GM12878 (cell line): ENCODE measurements at regions not wholly inside any gene's neighbourhood (a gene's known extent, or its start where the extent isn't known, plus 50 kb on each side); places are given as distances from the start of the nearest gene placed in this dataset.

Source experiments
- BMI1 ChIP-seq: fragments of 450-650 bp; IDR thresholded peaks from 2 replicates; pipeline ENCODE4 v1.6.1; 2016; ENCODE audit warnings: mild to moderate bottlenecking, moderate library complexity, borderline replicate concordance
- CTCF ChIP-seq, 3 experiments: IDR thresholded peaks in 2 of 3; conservative IDR thresholded peaks in 1 of 3; 2 replicates each; pipeline ENCODE4 v1.5.1; 2011; ENCODE audit warnings: low read depth in 3 of 3, low read length in 3 of 3, mild to moderate bottlenecking in 3 of 3, control low read depth in 2 of 3, moderate library complexity in 2 of 3, inconsistent platforms in 1 of 3, mixed read lengths in 1 of 3; ENCODE audit not compliant: control insufficient read depth in 2 of 3, insufficient read depth in 1 of 3; ENCODE audit errors: extremely low read depth in 1 of 3
- FOXK2 ChIP-seq: fragments of 450-650 bp; IDR thresholded peaks from 2 replicates; pipeline ENCODE4 v1.6.1; 2017; ENCODE audit warnings: mild to moderate bottlenecking, moderate library complexity
- POLR2A ChIP-seq: IDR thresholded peaks from 2 replicates; pipeline ENCODE4 v1.6.1; 2011; ENCODE audit warnings: low read depth, mild to moderate bottlenecking, low read length
- POLR2AphosphoS5 ChIP-seq: IDR thresholded peaks from 2 replicates; pipeline ENCODE4 v1.6.1; 2011; ENCODE audit warnings: mild to moderate bottlenecking, low read length, inconsistent platforms
- RAD21 ChIP-seq: IDR thresholded peaks from 2 replicates; pipeline ENCODE4 v1.6.1; 2011; ENCODE audit warnings: mild to moderate bottlenecking, low read depth, low read length, moderate library complexity; ENCODE audit not compliant: insufficient read depth
- RCOR1 ChIP-seq: conservative IDR thresholded peaks from 2 replicates; pipeline ENCODE4 v1.6.1; 2012; ENCODE audit warnings: low read depth, low read length, improper control_type of control experiment
- SP1 ChIP-seq: IDR thresholded peaks from one replicate; pipeline ENCODE4 v1.6.1; 2011; ENCODE audit warnings: low read depth, low read length
- ZBTB33 ChIP-seq: fragments of 450-650 bp; IDR thresholded peaks from 2 replicates; pipeline ENCODE4 v1.6.1; 2017; ENCODE audit warnings: mild to moderate bottlenecking

GRCh38 chr2:16025876-16026640 lies 85.7 kb downstream of the MYCN start:
- TF ChIP-seq FOXK2 (no peak), RAD21 (no peak), RCOR1 (no peak), SP1 (no peak), POLR2AphosphoS5 (no peak), CTCF (IDR thresholded peaks at IDR 0.05 in 2 of 3, conservative IDR thresholded peaks at IDR 0.05 in 1 of 3; ENCODE audit: control insufficient read depth in 2 of 3, extremely low read depth in 1 of 3, insufficient read depth in 1 of 3, low read depth in 3 of 3, low read length in 3 of 3) (no peak), BMI1 (no peak), POLR2A (no peak), ZBTB33 (no peak)
